ENCODE measurements at regions not wholly inside any gene's neighbourhood (a gene's known extent, or its start where the extent isn't known, plus 50 kb on each side); places are given as distances from the start of the nearest gene placed in this dataset.
A peak's percentile ranks its signal among the peaks of the same experiment; 100 is the strongest.

GRCh38 chr21:19704832-19705231 lies 1293.4 kb upstream of the NCAM2 start:
- FAIRE-seq: no peak

DNA sequence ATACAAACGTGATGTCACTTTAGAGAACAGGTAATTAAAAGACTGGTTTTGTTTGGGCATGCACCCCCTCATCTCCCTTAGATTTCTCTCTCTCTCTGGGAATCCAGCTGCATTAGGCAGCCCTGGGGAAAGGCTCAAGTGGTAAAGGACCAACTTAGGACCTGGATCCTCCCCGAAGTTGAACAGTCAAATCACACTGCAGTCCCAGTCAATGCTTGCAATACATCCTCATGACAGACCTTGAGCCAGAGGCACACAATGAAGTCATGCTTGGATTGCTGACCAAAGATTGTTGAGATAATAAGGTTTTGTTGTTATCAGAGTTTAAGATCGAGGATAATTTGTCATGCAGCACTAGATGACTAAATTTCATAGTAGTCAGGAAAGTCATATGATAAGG lies 1285.8 kb upstream of the NCAM2 start:
- FAIRE-seq: no peak

- FAIRE-seq: no peak
These were observed 1284.9 kb upstream of the NCAM2 start for GRCh38 chr21:19713313-19713712.

- FAIRE-seq: no peak
These were observed 1274.1 kb upstream of the NCAM2 start for GRCh38 chr21:19724081-19724480.

- no peak for FAIRE-seq
These were observed 1267.0 kb upstream of the NCAM2 start for GRCh38 chr21:19731251-19731650.

DNA sequence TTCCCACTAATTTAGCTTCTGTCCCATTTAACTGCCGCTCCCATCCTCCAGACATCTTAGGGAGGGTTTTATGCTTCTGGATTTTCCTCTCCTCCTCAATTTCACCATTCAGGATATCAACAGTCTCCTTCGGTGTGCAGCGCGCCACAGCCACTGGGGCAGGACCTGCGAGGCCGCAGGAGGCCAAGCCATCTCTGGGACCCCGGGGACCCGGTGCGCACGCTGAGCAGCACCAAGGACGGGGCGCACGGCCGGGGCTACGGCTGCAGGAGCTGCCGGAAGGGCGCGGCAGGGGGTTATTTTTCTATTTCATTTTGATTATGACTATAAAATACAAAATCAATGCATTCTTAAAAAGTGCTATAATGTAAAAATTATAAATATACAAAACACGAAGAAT lies 1238.4 kb upstream of the NCAM2 start:
- FAIRE-seq: no peak

GRCh38 chr21:19767546-19767945 lies 1230.7 kb upstream of the NCAM2 start:
- no peak for FAIRE-seq

DNA sequence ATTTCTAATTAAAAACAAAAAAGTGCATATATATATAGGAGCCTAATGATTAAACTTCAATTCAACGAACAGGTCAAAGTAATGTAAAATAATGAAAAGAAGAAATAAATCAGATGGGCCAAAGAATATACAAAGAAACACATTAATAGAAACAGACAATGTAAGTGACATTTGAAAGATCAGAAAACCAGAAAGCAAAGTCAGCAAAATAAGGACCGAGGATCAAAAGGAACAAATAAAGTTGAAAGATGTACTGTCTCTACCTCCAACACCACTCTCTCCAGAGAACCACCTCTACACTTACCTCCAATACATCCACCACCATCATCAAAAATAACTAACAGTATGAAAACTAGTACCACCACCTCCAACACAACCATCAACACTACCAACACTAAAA lies 1226.3 kb upstream of the NCAM2 start:
- no peak for FAIRE-seq

DNA sequence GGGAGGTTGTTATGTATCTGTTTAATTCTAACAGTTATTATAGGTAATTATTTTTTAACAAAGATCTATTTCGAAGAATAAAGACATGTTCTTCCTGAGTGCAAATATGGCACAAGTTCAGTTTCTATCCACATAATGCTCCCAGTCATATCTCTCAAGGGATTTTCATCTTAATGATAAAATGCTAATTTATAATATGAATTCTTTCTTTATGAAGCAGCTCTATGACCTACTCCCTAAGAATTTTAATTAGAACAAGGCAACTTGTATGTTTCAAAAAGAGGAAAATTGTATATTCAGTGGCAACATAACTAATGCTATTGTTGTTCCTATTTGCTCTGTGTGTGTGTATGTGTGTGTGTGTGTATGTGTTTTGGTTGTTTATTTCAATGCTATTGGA lies 1222.1 kb upstream of the NCAM2 start:
- no peak for FAIRE-seq

DNA sequence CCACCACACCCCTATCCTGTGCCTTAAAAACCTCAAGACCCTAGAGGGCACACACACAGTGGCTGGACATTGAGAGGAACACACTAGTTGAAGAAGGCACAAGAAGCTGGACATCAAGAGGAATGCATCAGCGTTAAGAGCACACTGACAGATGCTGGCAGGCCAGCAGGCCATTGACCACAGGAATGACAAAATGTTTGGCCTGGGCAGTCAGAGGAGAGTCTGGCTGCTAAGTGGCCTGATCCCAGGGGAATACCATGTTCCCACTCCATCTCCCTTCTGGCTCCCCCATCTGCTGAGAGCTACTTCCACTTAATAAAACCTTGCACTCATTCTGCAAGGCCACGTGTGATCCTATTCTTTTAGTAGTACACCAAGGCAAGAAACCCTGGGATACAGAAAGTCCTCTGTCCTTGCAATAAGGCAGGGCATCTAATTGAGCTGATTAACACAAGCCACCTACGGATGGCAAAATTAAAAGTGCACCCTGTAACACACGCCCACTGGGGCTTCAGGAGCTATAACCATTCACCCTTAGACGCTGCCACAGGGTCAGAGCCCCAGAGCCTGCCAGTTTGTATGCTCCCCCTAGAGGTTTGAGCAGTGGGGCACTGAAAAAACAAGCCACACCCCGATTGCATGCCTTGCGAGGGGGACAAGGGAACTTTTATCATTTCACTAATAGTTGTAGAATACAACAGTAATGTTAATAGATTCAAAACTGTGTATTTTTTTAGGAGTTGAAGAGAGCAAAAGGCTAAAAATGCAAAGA lies 1216.1 kb upstream of the NCAM2 start:
- FAIRE-seq: no peak

- no peak for FAIRE-seq
These were observed 1212.3 kb upstream of the NCAM2 start for GRCh38 chr21:19785941-19786340.

GRCh38 chr21:19792004-19792403 lies 1206.2 kb upstream of the NCAM2 start:
- no peak for FAIRE-seq

DNA sequence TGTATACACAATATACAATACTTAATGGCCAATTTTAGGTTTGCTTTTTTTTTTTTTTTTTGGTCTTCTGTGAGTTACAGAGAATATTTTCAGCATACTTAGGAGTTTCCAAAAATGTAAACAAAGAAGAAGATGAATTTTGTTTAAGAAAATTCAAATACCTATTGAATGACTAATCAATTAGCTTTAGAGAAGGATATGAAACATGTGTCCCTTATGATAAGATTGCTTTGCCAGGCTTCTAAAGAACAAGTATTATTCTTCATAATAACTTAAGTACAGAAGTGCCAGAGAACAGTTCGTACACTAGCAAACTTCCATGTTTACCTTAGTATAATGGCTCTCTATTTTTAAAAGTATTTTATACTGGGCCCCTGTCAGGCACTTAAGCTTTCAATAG lies 1191.0 kb upstream of the NCAM2 start:
- no peak for FAIRE-seq

DNA sequence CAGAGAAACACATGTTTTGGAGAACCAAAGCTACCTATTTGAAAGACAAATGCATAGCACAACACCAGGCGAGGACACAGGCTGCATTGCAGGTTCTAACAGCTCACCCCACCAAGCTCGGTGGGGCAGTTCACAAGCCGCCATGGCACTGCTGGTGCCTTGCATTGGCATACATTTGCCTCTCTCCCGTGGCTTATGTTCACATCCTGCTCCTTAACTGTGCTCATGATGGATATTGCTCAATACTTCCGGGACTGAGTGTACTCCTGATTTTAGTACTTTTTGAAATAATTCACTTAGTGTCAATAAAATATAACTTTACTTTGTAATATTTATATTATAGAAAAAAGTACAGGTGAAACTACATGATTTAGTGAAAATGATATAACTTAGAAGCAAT lies 1187.4 kb upstream of the NCAM2 start:
- FAIRE-seq: no peak

DNA sequence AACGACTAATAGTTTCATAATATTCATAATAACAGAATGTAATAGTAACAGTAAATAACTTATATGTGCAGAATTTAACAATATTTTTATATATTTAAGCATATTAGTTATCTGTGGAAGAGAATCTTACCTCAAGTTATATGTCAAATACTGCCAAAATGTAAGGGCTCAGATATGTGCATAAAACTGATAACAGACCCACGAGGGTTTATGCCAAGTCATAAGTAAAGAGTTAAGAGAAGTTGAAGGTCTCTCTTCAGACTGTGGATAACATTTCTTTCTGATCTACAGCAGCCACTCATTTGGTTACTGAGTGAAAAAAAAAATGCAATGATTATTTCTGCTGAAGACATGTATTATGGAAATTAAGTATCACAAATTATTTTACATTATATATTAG lies 1167.8 kb upstream of the NCAM2 start:
- FAIRE-seq: no peak

DNA sequence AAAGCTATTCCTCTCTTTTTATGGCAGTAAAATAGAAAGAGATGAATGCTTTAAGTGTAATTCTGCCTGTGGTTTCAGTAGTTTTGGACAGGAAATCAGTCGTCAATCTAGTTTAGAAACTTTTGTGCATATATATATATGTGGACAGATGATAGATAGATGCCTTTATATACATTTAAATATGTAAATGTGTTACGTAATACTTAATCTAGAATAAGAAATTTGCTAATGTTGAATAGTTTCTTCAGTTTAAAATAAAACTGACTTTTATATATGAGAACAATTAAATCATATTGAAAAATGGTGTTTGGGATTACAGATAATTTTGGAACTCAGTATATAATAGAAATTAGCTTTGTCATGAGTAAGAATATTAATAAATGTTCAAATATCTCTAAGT lies 1165.7 kb upstream of the NCAM2 start:
- peak; percentile 33 for FAIRE-seq

GRCh38 chr21:19833082-19833481 lies 1165.1 kb upstream of the NCAM2 start:
- no peak for FAIRE-seq

- no peak for FAIRE-seq
These were observed 1155.6 kb upstream of the NCAM2 start for GRCh38 chr21:19842601-19843000.

DNA sequence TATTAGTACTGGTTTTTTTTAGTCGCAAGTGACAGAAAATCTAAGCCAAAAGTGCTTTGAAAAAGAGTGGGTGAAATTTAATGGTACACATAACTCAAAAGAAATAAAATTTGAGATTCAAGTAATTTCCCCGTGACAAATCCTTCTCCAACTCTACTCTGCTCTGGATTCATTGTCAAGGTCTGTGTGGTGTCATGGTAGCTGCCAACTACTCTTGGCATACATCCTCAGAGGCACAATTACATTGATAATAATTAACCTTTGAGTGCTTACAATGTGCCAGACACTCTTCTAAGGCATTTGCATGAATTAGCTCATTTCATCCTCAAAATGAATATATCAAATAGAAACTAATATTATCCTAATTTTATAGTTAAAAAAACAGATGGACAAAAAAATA lies 1153.9 kb upstream of the NCAM2 start:
- FAIRE-seq: no peak

GRCh38 chr21:19850157-19850556 lies 1148.1 kb upstream of the NCAM2 start:
- FAIRE-seq: no peak

DNA sequence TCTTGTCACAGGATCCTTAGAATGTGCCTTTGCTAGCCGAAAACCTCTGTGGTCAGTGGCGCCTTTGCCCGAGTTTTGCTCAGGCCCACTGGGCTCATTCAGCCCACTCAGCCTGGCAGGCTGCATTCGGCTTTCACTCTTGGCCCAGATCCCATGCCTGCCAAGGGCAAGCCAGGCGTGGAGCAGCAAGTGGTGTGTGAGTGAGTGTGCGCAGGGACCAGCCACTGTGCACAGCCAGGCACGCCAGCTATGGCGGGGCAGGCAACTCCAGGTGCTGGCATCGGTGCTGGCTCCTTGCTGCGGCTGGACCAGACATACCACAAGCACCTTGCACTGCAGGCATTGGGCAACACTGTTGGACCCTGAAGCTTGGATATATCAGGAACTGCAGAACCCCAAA lies 1145.1 kb upstream of the NCAM2 start:
- FAIRE-seq: no peak

GRCh38 chr21:19853709-19854575 lies 1144.3 kb upstream of the NCAM2 start:
- no peak for FAIRE-seq

DNA sequence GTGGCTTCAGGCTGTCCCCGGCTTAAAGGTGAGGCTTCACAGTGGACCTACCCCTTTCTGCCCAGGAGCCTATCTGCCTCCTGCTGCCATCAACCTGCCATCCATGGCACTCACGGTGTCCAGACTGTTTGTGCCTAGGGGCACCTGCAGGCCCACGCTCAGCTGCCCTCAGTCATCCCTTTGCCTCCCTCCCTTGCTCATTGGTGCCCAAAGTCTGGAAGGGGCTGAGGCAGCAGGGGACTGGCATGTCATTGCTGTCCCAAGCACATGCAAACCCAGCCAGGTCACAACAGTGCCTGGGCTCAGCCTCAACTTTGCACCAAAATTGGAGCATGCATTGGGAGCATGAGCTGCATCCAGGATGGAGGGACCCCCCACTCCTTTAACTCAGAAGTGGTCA lies 1142.7 kb upstream of the NCAM2 start:
- no peak for FAIRE-seq

DNA sequence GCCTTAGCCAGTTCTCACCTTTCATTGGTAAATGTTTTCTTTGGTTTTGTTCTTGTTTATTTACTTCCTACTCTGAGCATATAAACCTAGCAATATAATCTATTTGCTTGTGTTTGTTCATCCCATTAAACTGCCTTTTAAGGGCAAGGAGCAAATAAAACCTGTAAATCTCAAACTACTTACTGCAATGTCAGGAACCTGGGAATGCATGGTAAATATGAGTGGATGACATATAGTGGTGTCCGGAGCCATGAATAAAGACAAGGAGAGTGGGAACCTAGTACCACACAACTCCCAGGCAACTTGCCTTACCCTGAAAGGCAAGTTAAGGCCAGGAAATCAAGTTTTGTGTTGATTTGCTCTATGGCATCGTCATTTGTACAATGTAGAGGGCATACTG lies 1133.7 kb upstream of the NCAM2 start:
- no peak for FAIRE-seq
